ENCODE measurements at regions not wholly inside any gene's neighbourhood (a gene's known extent, or its start where the extent isn't known, plus 50 kb on each side); places are given as distances from the start of the nearest gene placed in this dataset.

DNA sequence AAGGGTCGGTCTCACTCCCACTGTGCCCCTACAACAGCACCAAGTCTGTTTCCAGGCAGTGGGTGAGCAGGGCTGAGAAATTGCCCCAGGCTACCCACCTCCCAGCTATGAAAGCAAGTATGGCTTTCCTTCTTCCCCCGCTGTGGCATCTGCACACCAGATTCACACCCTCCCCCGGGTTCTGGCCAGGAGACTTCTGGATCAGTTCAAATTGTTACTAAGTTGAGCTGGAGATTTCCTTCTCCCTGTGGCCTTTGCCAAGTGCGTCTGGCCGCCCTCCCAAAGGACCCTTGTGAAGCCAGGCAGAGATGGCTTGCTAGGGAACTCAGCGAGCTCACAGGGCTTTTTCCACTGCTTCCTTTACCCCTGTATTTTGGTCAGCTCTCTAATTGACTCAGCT is 555.4 kb downstream of the SH2D4B start:
- in situ Hi-C loops (cut with MboI; ENCODE audit: low sequenced_read_pairs) = no loop called here

DNA sequence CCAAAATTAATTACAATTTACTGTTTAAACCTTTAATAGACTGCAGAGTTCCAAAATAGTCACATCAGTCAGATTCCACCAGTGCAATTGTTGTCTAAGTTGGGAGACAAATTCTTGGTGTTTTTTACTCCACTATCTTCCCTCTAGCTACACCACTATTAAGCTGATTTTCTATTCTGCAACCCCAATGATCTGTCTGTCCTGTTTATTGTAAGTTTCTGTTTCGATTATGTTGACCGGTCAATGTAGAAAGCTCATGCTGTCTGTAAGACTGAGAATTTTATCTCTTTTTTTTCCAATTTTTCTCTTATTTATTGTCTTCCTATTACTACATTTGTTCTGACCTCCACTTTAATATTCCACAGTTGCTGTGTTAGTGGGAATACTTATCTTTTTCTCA is 557.5 kb downstream of the SH2D4B start:
- in situ Hi-C loops (cut with MboI; ENCODE audit: low sequenced_read_pairs) = no loop called here

DNA sequence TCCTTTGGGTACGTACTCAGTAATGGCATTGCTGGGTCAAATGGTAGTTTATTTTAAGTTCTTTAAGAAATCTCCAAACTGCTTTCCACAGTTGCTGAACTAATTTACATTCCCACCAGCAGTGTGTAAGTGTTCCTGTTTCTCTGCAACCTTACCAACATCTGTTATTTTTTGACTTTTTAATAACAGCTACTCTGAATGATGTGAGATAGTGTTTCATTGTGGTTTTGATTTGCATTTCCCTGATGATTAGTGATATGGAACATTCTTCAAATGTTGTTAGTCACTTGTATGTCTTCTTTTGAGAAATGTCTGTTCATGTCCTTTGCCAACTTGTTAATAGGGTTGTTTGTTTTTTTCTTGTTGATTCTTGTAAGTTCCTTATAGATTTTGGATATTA is 558.9 kb downstream of the SH2D4B start:
- in situ Hi-C loops (cut with MboI; ENCODE audit: low sequenced_read_pairs) = no loop called here

DNA sequence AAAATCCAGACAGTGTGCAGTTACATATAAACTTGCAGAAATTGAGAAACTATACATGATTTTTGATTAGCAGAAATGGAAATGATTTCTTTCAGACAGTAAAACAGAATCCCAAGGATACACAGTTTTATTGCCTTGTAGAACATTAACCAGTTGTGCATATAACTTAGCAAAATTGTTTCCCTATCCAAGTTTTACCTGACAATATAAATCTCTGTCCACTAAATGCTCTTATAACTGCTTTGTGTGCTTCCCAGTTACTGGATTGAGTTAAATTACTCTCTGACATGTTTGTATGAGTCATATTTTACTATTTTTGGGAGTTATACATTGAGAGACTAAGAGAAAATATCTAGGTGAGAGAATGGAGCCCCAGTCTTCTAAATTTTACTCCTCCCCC is 563.4 kb downstream of the SH2D4B start:
- in situ Hi-C loops (cut with MboI; ENCODE audit: low sequenced_read_pairs) = no loop called here

DNA sequence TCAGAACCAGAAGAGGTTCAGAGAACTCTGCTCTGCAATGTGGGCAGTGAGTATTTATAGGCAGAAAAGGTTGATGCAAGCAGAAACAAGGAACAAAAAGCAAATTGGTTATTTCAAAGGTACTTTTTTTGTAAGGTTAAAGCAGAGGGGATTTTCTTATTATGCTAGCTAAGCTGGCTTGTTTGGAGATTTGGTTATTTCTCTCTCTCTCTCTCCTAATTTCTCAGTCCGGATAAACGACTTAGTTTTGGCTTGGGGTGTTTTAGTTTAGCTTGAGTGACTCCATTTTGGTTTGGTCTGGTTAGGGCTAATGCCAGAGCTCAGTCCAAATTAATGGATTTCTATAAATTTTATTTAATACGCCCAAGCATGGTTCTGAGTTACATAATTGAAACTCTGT is 566.8 kb downstream of the SH2D4B start:
- in situ Hi-C loops (cut with MboI; ENCODE audit: low sequenced_read_pairs) = no loop called here

DNA sequence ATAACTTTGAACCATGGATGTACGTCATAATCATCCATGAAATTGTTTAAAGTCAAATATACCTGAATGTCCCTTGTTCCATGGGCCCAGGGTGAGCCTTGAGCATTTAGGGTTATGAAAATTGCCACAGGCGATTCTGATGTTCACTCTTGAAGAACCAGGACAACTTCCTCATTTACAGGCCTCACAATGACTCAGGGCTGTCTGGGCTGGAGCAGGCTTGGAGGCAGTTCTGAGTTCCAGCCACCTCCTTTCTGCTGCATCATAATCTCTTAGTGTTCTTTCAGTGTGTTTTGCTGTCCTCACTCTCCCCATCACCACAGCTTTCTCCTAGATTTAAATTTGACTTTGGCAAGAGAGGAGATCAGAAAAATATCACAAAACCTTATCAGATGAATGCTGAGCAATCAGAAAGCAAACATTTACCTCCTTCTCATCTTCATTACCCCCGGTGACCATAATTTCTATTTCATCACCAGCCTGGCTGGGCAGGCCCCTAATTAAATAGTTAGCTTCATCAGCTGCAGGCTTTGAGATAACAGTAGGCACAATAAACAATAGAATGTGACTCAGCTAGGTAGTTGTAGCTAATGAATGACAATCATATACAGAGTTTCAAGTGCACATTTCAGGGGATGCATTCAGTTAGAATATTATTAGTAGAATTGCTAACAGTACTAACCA is 571.0 kb downstream of the SH2D4B start:
- in situ Hi-C loops (cut with MboI; ENCODE audit: low sequenced_read_pairs) = no loop called here

DNA sequence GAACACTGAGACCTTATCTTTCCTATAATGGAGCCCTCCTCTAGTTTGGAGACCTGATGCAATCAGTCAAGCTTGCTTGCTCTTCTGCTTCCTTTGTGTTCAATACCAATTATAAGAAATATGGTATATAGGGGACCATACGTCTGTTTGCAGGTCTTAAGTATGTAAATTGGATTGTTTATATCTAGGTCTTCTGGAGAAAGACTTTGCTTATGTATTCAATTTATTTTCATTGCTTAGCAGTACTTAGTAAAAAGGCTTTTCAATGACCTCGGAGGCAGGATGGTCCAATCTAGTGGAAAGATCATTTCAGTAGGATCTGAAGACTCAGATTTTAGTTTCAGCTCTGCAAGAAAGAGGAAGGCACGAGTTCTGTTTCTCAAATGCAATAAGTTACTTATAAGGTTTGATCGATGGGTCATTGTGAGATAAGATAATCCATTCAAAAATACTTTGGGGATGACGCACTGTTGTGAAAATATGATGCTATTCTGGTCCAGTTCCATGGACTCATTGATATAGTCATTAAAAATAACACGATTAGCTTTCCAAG is 571.6 kb downstream of the SH2D4B start:
- in situ Hi-C loops (cut with MboI; ENCODE audit: low sequenced_read_pairs) = no loop called here

DNA sequence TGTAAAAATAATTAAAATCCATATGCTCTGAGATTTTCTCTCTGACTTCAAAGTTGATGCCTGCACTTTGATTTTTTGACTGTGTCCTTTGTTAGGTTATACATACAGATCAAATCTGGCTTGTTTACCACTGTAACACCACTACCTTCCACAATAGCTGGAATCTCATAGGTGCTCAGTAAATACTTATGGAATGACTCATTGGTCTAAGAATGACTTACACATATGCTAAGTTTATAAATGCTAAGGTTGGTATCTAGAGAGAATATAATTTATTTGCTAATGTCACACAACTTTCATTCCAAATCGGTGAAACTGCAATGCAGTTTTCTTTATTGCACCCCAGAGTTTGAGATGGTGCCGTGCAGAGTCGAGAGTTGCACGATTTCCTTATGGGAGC is 578.5 kb downstream of the SH2D4B start:
- in situ Hi-C loops (cut with MboI; ENCODE audit: low sequenced_read_pairs) = no loop called here

DNA sequence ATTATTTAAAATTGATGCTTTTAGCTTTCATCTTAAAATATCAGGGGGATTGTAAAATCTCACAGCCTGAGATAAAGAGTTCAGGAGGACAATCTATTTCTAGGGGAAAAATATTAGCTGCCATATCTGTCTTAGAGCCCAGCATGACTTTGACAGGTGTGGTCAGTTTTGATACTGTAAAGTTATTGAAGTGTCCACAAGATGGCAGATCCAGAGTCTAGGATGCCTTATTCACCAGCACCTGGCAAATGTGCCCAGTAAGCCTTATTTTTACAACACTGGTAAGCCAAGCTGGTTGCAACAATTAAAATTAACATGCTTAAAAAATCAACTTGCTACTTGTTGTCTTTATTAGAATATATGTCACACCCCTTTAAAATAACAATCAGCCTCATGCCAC is 579.3 kb downstream of the SH2D4B start:
- in situ Hi-C loops (cut with MboI; ENCODE audit: low sequenced_read_pairs) = no loop called here

DNA sequence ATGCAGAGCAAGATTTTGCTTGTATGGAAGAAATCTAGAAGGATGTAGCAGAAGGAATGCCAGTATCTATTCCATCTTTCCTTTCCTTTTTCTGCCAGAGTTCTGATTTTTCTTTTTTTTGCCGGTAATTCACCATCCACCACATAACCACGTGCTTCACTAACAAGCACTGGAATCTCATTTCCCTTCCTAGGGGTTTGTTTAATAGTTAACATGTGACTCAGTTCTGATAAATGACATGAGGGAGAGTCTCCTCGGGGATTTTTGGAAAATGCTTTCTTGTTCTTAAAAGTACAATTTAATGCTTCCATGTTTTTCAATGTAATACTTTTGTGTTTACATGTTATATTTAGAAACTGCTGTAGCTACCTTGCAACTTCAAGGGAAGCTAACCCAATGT is 590.2 kb downstream of the SH2D4B start:
- in situ Hi-C loops (cut with MboI; ENCODE audit: low sequenced_read_pairs) = no loop called here

DNA sequence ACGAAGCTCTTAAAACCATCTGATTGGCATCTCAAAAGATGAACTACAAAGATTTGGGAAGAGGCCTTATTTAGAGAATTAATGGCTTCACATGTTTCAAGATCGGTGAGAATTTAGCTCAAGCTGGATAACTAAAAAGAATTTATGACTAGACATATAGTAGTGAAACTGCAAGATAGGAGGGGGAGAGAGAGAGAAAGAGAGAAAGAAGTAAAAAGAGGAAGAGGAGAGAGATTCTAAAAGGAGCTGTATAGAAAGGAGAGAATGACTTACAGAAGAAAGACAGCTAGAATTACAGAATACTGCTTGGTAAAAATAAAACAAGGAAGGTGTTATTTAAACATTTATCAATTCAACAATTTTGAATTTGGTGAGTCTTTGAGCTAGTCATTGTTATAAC is 592.3 kb downstream of the SH2D4B start:
- in situ Hi-C loops (cut with MboI; ENCODE audit: low sequenced_read_pairs) = no loop called here

DNA sequence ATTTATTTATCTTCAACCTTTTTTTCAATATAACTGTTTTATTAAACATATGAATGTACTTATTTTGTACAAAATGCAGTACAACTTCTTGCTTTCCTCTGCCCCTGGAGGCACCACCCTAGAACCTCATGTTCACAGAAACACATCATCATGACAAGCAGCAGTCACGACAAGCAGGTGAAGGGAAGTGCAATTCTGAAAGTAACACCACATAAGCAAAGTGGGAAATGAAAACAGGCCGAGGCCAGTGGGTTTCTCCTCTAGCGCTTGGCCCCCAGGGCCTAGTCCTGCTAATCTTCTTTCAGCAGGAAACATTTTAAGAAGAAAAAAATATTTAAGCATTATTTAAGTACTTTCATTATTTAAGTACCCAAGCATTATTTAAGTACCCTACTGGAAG is 598.1 kb downstream of the SH2D4B start:
- in situ Hi-C loops (cut with MboI; ENCODE audit: low sequenced_read_pairs) = no loop called here

DNA sequence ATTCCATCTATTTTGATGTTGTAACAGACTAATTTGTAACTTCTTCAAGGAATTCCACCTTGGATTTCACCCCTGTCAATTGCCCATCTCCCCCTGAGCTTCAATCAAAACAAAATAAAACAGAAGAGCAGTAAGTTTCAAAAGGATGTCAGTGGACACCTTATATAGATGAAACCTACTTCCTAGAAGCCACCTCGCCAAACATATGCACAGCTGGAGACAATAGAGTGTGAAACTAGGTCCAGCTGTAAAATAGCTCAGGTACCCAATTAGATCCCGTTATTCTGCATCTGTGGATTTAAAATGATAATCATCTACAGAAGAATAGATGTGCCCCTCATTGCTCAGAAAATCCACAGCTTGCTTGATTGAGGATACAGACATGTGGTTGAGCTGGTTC is 598.6 kb downstream of the SH2D4B start:
- in situ Hi-C loops (cut with MboI; ENCODE audit: low sequenced_read_pairs) = no loop called here

DNA sequence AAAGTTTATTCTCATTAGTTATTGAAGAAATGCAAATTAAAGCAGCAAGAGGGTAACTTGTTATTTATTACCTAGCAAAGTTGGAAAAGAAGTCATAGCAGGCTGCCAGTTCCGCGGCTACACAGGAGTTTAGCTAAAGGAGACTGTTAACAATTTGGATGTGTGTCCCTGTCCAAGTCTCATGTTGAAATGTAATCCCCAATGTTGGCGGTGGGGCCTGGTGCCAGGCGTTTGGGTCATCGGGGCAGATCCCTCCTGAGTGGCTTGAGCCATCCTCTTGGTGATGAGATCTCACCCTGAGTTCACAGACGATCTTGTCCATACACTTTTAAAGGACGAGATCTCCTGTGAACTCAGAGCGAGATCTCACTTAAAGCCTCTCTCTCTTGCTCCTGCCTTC is 608.3 kb downstream of the SH2D4B start:
- in situ Hi-C loops (cut with MboI; ENCODE audit: low sequenced_read_pairs) = no loop called here

DNA sequence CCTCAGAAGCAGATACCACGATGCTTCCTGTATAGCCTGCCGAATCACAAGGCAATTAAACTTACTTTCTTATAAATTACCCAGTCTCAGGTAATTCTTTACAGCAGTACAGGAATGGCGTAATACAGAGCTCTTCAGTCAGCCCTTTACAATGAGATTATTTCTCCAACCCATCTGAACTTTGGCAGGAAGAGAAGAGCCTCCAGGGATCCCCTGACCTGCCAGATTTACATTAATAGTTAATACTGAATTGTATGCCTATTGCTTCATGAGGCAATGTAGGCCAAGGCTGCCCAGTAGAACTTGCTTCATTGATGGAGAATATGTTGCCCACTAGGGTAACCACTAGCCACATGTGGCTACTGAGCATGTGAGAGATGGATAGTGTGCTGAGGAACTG is 608.7 kb downstream of the SH2D4B start:
- in situ Hi-C loops (cut with MboI; ENCODE audit: low sequenced_read_pairs) = no loop called here

DNA sequence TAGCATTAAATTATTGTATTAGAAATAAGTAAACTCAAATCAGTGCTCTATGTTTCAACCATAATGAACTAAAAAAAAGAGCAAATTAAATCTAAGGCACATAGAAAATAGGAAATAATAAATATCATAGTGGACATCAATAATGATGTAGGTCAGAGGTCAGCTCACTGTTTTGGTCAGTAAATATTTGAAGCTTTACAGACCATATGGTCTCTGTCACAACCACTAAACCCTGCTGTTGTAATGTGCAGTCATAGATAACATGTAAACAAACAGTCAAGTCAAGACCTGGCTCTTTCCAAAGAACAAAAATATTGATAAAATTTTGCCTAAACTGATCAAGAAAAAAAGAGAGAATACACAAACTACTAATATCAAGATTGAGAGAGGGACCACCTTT is 615.0 kb downstream of the SH2D4B start:
- in situ Hi-C loops (cut with MboI; ENCODE audit: low sequenced_read_pairs) = no loop called here

DNA sequence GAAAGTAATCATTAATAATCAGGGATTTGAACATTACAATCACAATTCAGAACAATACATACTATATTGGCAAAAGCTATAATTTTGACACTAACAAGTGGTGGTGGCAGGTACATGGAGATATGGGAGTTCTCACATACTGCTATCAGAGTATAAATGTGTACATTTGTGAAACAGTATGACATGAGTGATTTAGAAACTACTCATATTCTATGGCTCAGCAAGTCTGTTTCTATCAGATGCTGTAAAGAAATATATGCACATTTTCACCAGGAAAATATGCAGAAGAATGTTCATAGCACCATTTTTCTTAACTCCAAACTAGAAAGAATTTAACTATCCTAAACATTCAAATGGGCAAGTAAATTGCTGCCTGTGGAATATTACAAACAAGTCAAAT is 620.0 kb downstream of the SH2D4B start:
- in situ Hi-C loops (cut with MboI; ENCODE audit: low sequenced_read_pairs) = no loop called here

DNA sequence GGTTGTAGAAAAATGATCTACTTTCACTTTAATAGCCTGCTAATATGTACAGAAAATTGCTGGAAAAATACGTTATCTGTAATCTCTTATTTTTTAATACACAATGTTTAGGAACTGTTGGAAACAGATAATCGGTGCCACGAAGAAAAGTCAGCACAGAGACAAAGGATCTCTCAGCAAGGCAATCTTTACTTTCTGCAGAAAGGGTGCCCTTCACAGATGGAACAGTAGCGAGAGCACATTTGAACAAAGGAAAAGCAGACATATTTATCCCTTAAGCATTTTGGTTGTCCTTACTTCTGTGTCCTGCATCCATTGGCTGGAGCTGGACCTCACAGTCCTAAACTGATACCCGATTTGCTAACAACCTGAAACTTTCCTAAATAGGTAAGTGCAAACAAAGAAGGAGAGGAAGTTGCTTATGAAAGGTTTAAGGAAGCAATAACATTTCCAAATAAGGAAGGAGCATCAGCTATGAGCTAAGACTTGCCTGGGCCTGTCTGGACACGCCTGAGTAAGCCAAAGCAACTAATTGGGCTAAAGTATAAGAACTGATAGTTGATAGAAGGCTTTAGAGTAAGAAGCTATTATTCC is 640.0 kb downstream of the SH2D4B start:
- in situ Hi-C loops (cut with MboI; ENCODE audit: low sequenced_read_pairs) = no loop called here

DNA sequence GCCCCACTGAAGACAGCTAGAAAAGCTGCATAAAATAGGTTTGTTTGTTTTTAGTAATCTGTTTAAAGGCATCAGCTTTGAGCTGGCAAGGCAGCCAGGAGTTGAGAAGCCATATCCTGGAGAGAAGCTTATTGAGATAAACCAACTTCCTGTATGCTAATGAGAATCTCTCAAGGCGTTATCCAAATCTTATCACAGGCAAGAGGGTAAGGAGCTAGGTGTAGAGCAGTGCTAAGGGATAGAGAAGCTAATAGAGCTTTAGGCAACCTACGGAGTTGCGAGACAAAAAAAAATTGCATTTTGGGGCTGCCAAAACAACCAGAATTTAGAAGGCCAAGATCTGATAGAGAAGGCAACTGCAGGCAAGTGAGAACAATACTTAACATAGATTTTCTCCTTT is 641.6 kb downstream of the SH2D4B start:
- in situ Hi-C loops (cut with MboI; ENCODE audit: low sequenced_read_pairs) = no loop called here

DNA sequence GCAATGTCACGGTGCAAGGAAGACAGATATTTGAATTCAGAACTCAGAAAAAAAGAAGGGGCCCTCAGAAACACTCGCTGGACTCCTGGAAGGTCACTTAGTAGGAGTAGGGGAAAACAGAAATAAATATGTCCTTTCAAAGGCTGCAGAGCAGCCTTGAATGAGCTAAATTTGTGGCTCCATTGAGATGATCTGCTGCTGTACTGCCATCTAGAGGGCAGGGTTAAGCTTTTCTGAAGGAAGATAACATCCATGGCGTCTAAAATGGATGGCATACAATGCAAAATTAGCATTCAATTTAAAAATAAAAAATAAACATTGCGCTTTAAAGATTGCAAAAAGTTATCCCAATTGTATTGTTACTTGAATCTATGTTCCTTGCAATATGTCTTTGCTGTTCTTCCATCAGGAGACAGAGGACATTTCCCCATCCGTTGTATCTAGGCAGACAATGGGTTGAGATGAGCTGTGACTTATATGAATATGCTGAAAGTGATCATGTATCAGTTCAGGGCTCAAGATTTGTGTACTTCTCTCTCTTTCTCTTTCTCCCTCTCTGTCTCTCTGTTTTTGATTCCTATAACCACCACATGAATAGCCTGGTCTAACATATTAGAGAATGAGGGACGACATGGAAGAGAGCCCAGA is 642.2 kb downstream of the SH2D4B start:
- in situ Hi-C loops (cut with MboI; ENCODE audit: low sequenced_read_pairs) = no loop called here

DNA sequence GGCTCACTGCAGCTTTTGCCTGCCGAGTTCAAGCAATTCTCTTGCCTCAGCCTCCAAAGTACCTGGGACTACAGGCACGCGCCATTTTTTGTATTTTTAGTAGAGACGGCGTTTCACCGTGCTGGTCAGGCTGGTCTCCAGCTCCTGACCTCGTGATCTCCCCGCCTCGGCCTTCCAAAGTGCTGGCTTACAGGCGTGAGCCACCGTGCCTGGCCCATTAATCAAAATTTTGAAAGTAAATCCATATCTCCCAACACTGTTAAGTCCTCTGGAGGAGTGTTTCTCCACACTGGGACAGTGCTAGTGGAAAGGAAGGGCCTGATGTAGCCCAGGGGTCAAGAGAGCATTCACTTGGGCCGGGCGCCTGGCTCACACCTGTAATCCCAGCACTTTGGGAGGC is 644.6 kb downstream of the SH2D4B start:
- in situ Hi-C loops (cut with MboI; ENCODE audit: low sequenced_read_pairs) = no loop called here

DNA sequence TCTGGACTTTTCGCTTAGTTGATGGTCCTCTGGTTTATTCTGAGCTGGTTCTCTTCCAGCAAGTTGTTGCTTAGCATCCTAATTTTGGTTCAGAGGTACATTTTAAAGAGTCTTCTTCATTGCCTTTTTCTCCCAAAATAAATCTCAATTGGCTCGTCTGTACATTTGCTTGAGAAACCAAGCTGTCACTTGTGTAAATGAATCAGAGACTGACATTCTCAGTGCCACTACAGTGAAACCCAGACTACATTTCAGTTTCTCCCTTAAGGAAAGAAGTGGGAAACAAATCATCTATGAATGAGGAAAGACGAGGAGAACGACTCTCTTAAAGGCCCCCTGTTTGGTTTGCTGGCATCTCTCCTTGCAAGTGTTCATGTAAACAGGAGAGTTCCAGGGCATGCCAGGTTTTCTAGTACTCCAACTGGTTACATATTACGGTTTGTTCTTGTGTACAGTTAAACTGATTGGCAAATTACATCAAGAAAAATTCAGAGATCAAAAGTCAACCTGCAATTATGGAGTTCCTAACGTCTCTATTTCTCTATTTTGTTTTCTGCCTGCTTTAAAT is 654.6 kb downstream of the SH2D4B start:
- in situ Hi-C loops (cut with MboI; ENCODE audit: low sequenced_read_pairs) = no loop called here
